Trophoblast cell (in vitro differentiated cells and primary cell): ENCODE measurements at regions not wholly inside any gene's neighbourhood (a gene's known extent, or its start where the extent isn't known, plus 50 kb on each side); places are given as distances from the start of the nearest gene placed in this dataset.

Source experiments
- DNase-seq, 2 donors: peaks; one replicate each; pipeline ENCODE4 v3.0.0-alpha.2; 2016
- H2AFZ ChIP-seq: 2 replicates; pipeline ENCODE4 v1.6.1; 2013; ENCODE audit warnings: low read length, moderate library complexity, mild to moderate bottlenecking; ENCODE audit not compliant: insufficient read depth, poor library complexity
- H2AK5ac ChIP-seq: 2 replicates; pipeline ENCODE4 v1.6.1; 2013; ENCODE audit warnings: mild to moderate bottlenecking, low read length
- H2BK120ac ChIP-seq: 2 replicates; pipeline ENCODE4 v1.6.1; 2013; ENCODE audit warnings: low read length, mild to moderate bottlenecking, moderate library complexity; ENCODE audit not compliant: insufficient read depth, poor library complexity
- H2BK12ac ChIP-seq: 2 replicates; pipeline ENCODE4 v1.6.1; 2013; ENCODE audit warnings: mild to moderate bottlenecking, low read length, moderate library complexity
- H2BK5ac ChIP-seq: 2 replicates; pipeline ENCODE4 v1.6.1; 2013; ENCODE audit warnings: low read length, low read depth, moderate library complexity, mild to moderate bottlenecking; ENCODE audit not compliant: poor library complexity
- H3K14ac ChIP-seq: 2 replicates; pipeline ENCODE4 v1.6.1; 2013; ENCODE audit warnings: mild to moderate bottlenecking, low read length
- H3K18ac ChIP-seq: 2 replicates; pipeline ENCODE4 v1.6.1; 2013; ENCODE audit warnings: mild to moderate bottlenecking, low read length
- H3K23ac ChIP-seq: 2 replicates; pipeline ENCODE4 v1.6.1; 2013; ENCODE audit warnings: low read length
- H3K27ac ChIP-seq: 2 replicates; pipeline ENCODE4 v1.5.1; 2013; ENCODE audit warnings: low read depth, mild to moderate bottlenecking, inconsistent platforms, low read length, moderate library complexity
- H3K27me3 ChIP-seq: 2 replicates; pipeline ENCODE4 v1.6.1; 2013; ENCODE audit warnings: inconsistent platforms, mild to moderate bottlenecking, low read length, moderate library complexity; ENCODE audit not compliant: insufficient read depth
- H3K36me3 ChIP-seq, 2 experiments: 1 replicate in 1 of 2; 2 replicates in 1 of 2; pipeline ENCODE4 v1.6.1; 2013; ENCODE audit warnings: low read length in 2 of 2, mild to moderate bottlenecking in 2 of 2, moderate library complexity in 1 of 2; ENCODE audit not compliant: insufficient read depth in 2 of 2, control insufficient read depth in 1 of 2
- H3K4ac ChIP-seq: 2 replicates; pipeline ENCODE4 v1.6.1; 2013; ENCODE audit warnings: low read depth, mild to moderate bottlenecking, low read length, moderate library complexity
- H3K4me1 ChIP-seq, 2 experiments: 1 replicate in 1 of 2; 2 replicates in 1 of 2; pipeline ENCODE4 v1.6.1; 2013; ENCODE audit warnings: low read length in 2 of 2, mild to moderate bottlenecking in 2 of 2, moderate library complexity in 1 of 2; ENCODE audit not compliant: insufficient read depth in 2 of 2, control insufficient read depth in 1 of 2
- H3K4me2 ChIP-seq: 2 replicates; pipeline ENCODE4 v1.6.1; 2013; ENCODE audit warnings: inconsistent platforms, mild to moderate bottlenecking, low read length, moderate library complexity
- H3K4me3 ChIP-seq: 2 replicates; pipeline ENCODE4 v1.5.1; 2013; ENCODE audit warnings: mild to moderate bottlenecking, low read depth, low read length, inconsistent platforms
- H3K79me1 ChIP-seq: one replicate; pipeline ENCODE4 v1.6.1; 2013; ENCODE audit warnings: low read length
- H3K79me2 ChIP-seq: 2 replicates; pipeline ENCODE4 v1.6.1; 2013; ENCODE audit warnings: low read length, mild to moderate bottlenecking; ENCODE audit not compliant: control insufficient read depth, insufficient read depth, poor library complexity
- H3K9ac ChIP-seq: 2 replicates; pipeline ENCODE4 v1.6.1; 2013; ENCODE audit warnings: mild to moderate bottlenecking, low read length
- H3K9me3 ChIP-seq: 2 replicates; pipeline ENCODE4 v1.6.1; 2013; ENCODE audit warnings: low read depth, mild to moderate bottlenecking, control low read depth, inconsistent platforms, low read length; ENCODE audit not compliant: insufficient read depth
- H4K12ac ChIP-seq: 2 replicates; pipeline ENCODE4 v1.6.1; 2013; ENCODE audit warnings: low read depth, mild to moderate bottlenecking, low read length, moderate library complexity
- H4K8ac ChIP-seq: 2 replicates; pipeline ENCODE4 v1.6.1; 2013; ENCODE audit warnings: low read depth, mild to moderate bottlenecking, low read length, moderate library complexity
- H4K91ac ChIP-seq: one replicate; pipeline ENCODE4 v1.6.1; 2013; ENCODE audit warnings: low read depth, mild to moderate bottlenecking, low read length, moderate library complexity
- WGBS: extraction: QIAGEN DNeasy Blood & Tissue Kit; methylation state at CpG from one replicate; pipeline ENCODE4 v1.1.7; 2013; ENCODE audit warnings: missing lambda C conversion rate; ENCODE audit not compliant: insufficient read length, insufficient coverage; ENCODE audit errors: extremely low coverage; 5-methylcytosine and 5-hydroxymethylcytosine counted together

GRCh38 chr3:124504332-124505059 lies 225.8 kb upstream of the UMPS start:
- no peaks in the 10 kb centered on the region for H3K79me2 ChIP-seq

GRCh38 chr3:124509884-124510283 lies 220.4 kb upstream of the UMPS start:
- Histone ChIP-seq H3K36me3 (no peaks in the 10 kb centered on the region), H2BK5ac (no peak overlapping the region), H2BK120ac (no peak overlapping the region), H3K4me1 (no peaks in the 10 kb centered on the region), H3K4me3 (no peak overlapping the region), H3K4me2 (no peak overlapping the region), H3K23ac (no peak overlapping the region), H3K27me3 (no peaks in the 10 kb centered on the region), H3K9ac (no peak overlapping the region), H3K79me2 (no peaks in the 10 kb centered on the region), H3K4ac (no peak overlapping the region), H2BK12ac (no peak overlapping the region), H4K8ac (no peak overlapping the region), H2AFZ (no peak overlapping the region), H3K14ac (no peak overlapping the region), H3K27ac (no peak overlapping the region), H4K12ac (no peak overlapping the region), H2AK5ac (no peak overlapping the region), H3K18ac (no peak overlapping the region), H3K9me3 (no peaks in the 10 kb centered on the region), H4K91ac (no peak overlapping the region), H3K79me1 (no peaks in the 10 kb centered on the region)
- no peak for DNase-seq
- no CpG with 5 or more reads among the region's 4 CpGs for WGBS

More at GRCh38 chr3:124504332-124505059, 225.8 kb upstream of the UMPS start:
- no peak for DNase-seq
- no peak overlapping the region for H3K4ac ChIP-seq
- H3K9me3 ChIP-seq: no peaks in the 10 kb centered on the region
- H3K4me3 ChIP-seq: no peak overlapping the region
- no peak overlapping the region for H3K14ac ChIP-seq
- H2AK5ac ChIP-seq: no peak overlapping the region
- no peak overlapping the region for H4K12ac ChIP-seq
- no peak overlapping the region for H3K23ac ChIP-seq
- no peaks in the 10 kb centered on the region for H3K79me1 ChIP-seq
- H3K9ac ChIP-seq: no peak overlapping the region
- no peak overlapping the region for H3K18ac ChIP-seq
- no peak overlapping the region for H2BK120ac ChIP-seq
- no peak overlapping the region for H2BK12ac ChIP-seq
- H2AFZ ChIP-seq: no peak overlapping the region
- no peak overlapping the region for H4K8ac ChIP-seq
- no peaks in the 10 kb centered on the region for H3K27me3 ChIP-seq
- no peak overlapping the region for H4K91ac ChIP-seq
- H2BK5ac ChIP-seq: no peak overlapping the region
- peaks cover 2 to 8% of the 10 kb centered on the region in 2 experiments for H3K36me3 ChIP-seq
- no CpG with 5 or more reads among the region's 1 CpG for WGBS
- H3K27ac ChIP-seq: no peak overlapping the region
- H3K4me1 ChIP-seq: no peaks in the 10 kb centered on the region
- H3K4me2 ChIP-seq: no peak overlapping the region

DNA sequence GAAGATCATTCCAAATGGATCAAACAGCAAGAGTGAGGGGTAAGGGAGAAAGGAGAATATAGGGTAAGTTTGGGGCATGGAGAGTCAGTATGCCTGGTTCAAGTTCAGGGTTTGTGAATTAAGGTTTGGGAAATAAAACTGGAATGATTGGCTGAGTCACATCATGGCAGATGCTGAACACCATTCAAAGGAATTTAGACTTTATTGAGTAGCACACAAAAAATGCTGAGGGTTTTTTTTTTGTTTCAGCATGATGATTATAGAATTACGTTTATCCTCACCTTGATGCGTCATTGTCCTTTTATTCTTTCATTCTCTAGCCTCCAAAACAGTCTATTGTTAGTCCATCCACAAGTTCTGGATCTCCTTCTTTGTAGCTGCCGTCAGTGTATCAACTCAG lies 220.0 kb upstream of the UMPS start:
- Histone ChIP-seq H3K18ac (no peak overlapping the region), H4K12ac (no peak overlapping the region), H2BK12ac (no peak overlapping the region), H4K8ac (no peak overlapping the region), H3K4ac (no peak overlapping the region), H3K4me3 (no peak overlapping the region), H3K9me3 (no peaks in the 10 kb centered on the region), H3K4me2 (no peak overlapping the region), H3K14ac (no peak overlapping the region), H2AK5ac (no peak overlapping the region), H3K36me3 (no peaks in the 10 kb centered on the region), H2BK5ac (no peak overlapping the region), H2BK120ac (no peak overlapping the region), H3K9ac (no peak overlapping the region), H2AFZ (no peak overlapping the region), H3K23ac (no peak overlapping the region), H3K79me1 (no peaks in the 10 kb centered on the region), H3K4me1 (no peaks in the 10 kb centered on the region), H4K91ac (no peak overlapping the region), H3K27ac (no peak overlapping the region), H3K27me3 (no peaks in the 10 kb centered on the region), H3K79me2 (no peaks in the 10 kb centered on the region)
- WGBS: no CpG with 5 or more reads among the region's 3 CpGs
- peak; percentile 5 to 77 for DNase-seq

GRCh38 chr3:124512881-124513609 lies 217.2 kb upstream of the UMPS start:
- DNase-seq: no peak
- H3K27ac ChIP-seq: no peak overlapping the region
- no peak overlapping the region for H3K23ac ChIP-seq
- no peak overlapping the region for H3K4me3 ChIP-seq
- no peak overlapping the region for H3K9ac ChIP-seq
- no peaks in the 10 kb centered on the region for H3K9me3 ChIP-seq
- no peaks in the 10 kb centered on the region for H3K36me3 ChIP-seq
- no peak overlapping the region for H4K91ac ChIP-seq
- H3K4ac ChIP-seq: no peak overlapping the region
- H2AFZ ChIP-seq: no peak overlapping the region
- H2BK12ac ChIP-seq: no peak overlapping the region
- no peaks in the 10 kb centered on the region for H3K27me3 ChIP-seq
- H4K12ac ChIP-seq: no peak overlapping the region
- no peaks in the 10 kb centered on the region for H3K79me1 ChIP-seq
- no peaks in the 10 kb centered on the region for H3K4me1 ChIP-seq
- H3K79me2 ChIP-seq: no peaks in the 10 kb centered on the region
- H3K14ac ChIP-seq: no peak overlapping the region
- no peak overlapping the region for H2BK5ac ChIP-seq
- H3K18ac ChIP-seq: no peak overlapping the region
- no peak overlapping the region for H2AK5ac ChIP-seq
- H2BK120ac ChIP-seq: no peak overlapping the region
- H4K8ac ChIP-seq: no peak overlapping the region
- no CpG with 5 or more reads among the region's 8 CpGs for WGBS
- H3K4me2 ChIP-seq: no peak overlapping the region
